ENCODE measurements at regions not wholly inside any gene's neighbourhood (a gene's known extent, or its start where the extent isn't known, plus 50 kb on each side); places are given as distances from the start of the nearest gene placed in this dataset.

GRCh38 chr1:72670902-72671301 is 388.6 kb upstream of the NEGR1 start:
- no peaks in the 10 kb centered on the region for H3K27me3 ChIP-seq
- ATAC-seq, result no peak
- FAIRE-seq, result no peak
- H3K27ac ChIP-seq, result no peak overlapping the region
- no peak for TF ChIP-seq CTCF (IDR thresholded peaks at IDR 0.05)
- no peaks in the 10 kb centered on the region for H3K9me3 ChIP-seq
- H3K36me3 ChIP-seq, result no peaks in the 10 kb centered on the region
- peaks cover 0 to 2% (median 0%) of the 10 kb centered on the region in 3 donors for H3K4me1 ChIP-seq
- H3K4me3 ChIP-seq, result no peak overlapping the region
- intact Hi-C loops (cut with DNase I), result no loop called here
- WGBS, 2 donors, result 43 to 69% methylated on average over 2 of the region's 2 CpGs
- no peak for DNase-seq

DNA sequence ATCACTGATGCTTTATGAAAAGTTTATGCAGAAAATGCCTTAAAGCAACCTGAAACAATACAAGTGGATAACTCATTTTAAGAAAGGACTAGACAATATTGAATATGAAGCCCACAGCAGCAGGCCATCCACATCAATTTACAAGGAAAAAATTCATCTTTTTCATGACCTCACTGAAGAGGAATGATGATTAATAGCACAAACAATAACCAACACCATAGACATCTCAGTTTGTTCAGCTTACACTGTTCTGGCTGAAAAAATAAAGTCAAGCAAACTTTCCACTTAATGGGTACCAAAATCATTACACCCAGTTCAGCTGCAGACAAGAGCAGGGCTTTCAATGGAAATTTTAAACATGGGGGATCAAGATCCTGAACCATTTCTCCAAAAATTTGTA is 380.6 kb upstream of the NEGR1 start:
- no peak for FAIRE-seq
- no peaks in the 10 kb centered on the region for H3K4me1 ChIP-seq
- intact Hi-C loops (cut with DNase I), result no loop called here
- H3K4me3 ChIP-seq, result no peak overlapping the region
- H3K9me3 ChIP-seq, result no peaks in the 10 kb centered on the region
- H3K36me3 ChIP-seq, result no peaks in the 10 kb centered on the region
- no peak for TF ChIP-seq CTCF (IDR thresholded peaks at IDR 0.05)
- H3K27ac ChIP-seq, result no peak overlapping the region
- ATAC-seq, result no peak
- H3K27me3 ChIP-seq, result no peaks in the 10 kb centered on the region
- no peak for DNase-seq

GRCh38 chr1:72650843-72651435 is 368.6 kb upstream of the NEGR1 start:
- no peaks in the 10 kb centered on the region for H3K9me3 ChIP-seq
- 66 to 76% methylated on average over 5 of the region's 5 CpGs for WGBS, 2 donors
- no peak overlapping the region for H3K4me3 ChIP-seq
- no peak for TF ChIP-seq CTCF (IDR thresholded peaks at IDR 0.05)
- no peaks in the 10 kb centered on the region for H3K27me3 ChIP-seq
- H3K27ac ChIP-seq, result no peak overlapping the region
- intact Hi-C loops (cut with DNase I), result no loop called here
- no peaks in the 10 kb centered on the region for H3K36me3 ChIP-seq
- no peak for FAIRE-seq
- DNase-seq, result no peak
- no peak for ATAC-seq
- H3K4me1 ChIP-seq, result no peaks in the 10 kb centered on the region

GRCh38 chr1:72649991-72650390 is 367.7 kb upstream of the NEGR1 start:
- no peaks in the 10 kb centered on the region for H3K9me3 ChIP-seq
- no peak for DNase-seq
- FAIRE-seq, result no peak

More at GRCh38 chr1:72649991-72650390, 367.7 kb upstream of the NEGR1 start:
- Histone ChIP-seq H3K4me1 (no peaks in the 10 kb centered on the region), H3K4me3 (no peak overlapping the region), H3K27me3 (no peaks in the 10 kb centered on the region), H3K36me3 (no peaks in the 10 kb centered on the region), H3K27ac (no peak overlapping the region)
- 44 to 50% methylated on average over 3 of the region's 3 CpGs for WGBS, 2 donors
- ATAC-seq, result no peak
- TF ChIP-seq CTCF (IDR thresholded peaks at IDR 0.05), result no peak
- intact Hi-C loops (cut with DNase I), result no loop called here

Measured in pancreas (tissue), 10 donors.